Osteocyte (in vitro differentiated cells): ENCODE measurements at regions not wholly inside any gene's neighbourhood (a gene's known extent, or its start where the extent isn't known, plus 50 kb on each side); places are given as distances from the start of the nearest gene placed in this dataset.

ENCODE experiments used
- DNase-seq: peaks from one replicate; pipeline ENCODE4 v3.0.0; 2021; ENCODE audit warnings: mixed read lengths; ENCODE audit not compliant: unreplicated experiment; ENCODE audit errors: extremely low spot score
- H3K27ac Mint-ChIP-seq: one replicate; pipeline ENCODE4 v1.8.0; 2021; ENCODE audit warnings: mild to moderate bottlenecking, mixed read lengths; ENCODE audit not compliant: unreplicated experiment
- H3K27me3 Mint-ChIP-seq: one replicate; pipeline ENCODE4 v1.8.0; 2021; ENCODE audit warnings: mixed read lengths; ENCODE audit not compliant: unreplicated experiment
- H3K36me3 Mint-ChIP-seq: one replicate; pipeline ENCODE4 v1.8.0; 2021; ENCODE audit warnings: mixed read lengths; ENCODE audit not compliant: unreplicated experiment
- H3K4me1 Mint-ChIP-seq: one replicate; pipeline ENCODE4 v1.8.0; 2021; ENCODE audit warnings: mixed read lengths; ENCODE audit not compliant: unreplicated experiment
- H3K4me3 Mint-ChIP-seq: one replicate; pipeline ENCODE4 v1.8.0; 2021; ENCODE audit warnings: mild to moderate bottlenecking, moderate library complexity, mixed read lengths; ENCODE audit not compliant: unreplicated experiment
- H3K9me3 Mint-ChIP-seq: one replicate; pipeline ENCODE4 v1.8.0; 2021; ENCODE audit warnings: mixed read lengths; ENCODE audit not compliant: unreplicated experiment
- TF ChIP-seq, protein P1 (sequence below): fragments of 200-600 bp; sonication (generic); IDR thresholded peaks from 2 replicates; pipeline ENCODE4 v1.5.0; 2021; ENCODE audit warnings: antibody characterized with exemption, mild to moderate bottlenecking, moderate library complexity

- Mint-ChIP-seq H3K36me3 (no peaks in the 10 kb centered on the region), H3K27ac (no peak overlapping the region), H3K27me3 (no peaks in the 10 kb centered on the region), H3K4me1 (no peaks in the 10 kb centered on the region), H3K9me3 (no peaks in the 10 kb centered on the region), H3K4me3 (no peak overlapping the region)
- DNase-seq = no peak
- TF ChIP-seq, protein P1, sequence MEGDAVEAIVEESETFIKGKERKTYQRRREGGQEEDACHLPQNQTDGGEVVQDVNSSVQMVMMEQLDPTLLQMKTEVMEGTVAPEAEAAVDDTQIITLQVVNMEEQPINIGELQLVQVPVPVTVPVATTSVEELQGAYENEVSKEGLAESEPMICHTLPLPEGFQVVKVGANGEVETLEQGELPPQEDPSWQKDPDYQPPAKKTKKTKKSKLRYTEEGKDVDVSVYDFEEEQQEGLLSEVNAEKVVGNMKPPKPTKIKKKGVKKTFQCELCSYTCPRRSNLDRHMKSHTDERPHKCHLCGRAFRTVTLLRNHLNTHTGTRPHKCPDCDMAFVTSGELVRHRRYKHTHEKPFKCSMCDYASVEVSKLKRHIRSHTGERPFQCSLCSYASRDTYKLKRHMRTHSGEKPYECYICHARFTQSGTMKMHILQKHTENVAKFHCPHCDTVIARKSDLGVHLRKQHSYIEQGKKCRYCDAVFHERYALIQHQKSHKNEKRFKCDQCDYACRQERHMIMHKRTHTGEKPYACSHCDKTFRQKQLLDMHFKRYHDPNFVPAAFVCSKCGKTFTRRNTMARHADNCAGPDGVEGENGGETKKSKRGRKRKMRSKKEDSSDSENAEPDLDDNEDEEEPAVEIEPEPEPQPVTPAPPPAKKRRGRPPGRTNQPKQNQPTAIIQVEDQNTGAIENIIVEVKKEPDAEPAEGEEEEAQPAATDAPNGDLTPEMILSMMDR = no peak
Measured at GRCh38 chr14:45905672-45906071, 652.7 kb upstream of the MIS18BP1 start.

DNA sequence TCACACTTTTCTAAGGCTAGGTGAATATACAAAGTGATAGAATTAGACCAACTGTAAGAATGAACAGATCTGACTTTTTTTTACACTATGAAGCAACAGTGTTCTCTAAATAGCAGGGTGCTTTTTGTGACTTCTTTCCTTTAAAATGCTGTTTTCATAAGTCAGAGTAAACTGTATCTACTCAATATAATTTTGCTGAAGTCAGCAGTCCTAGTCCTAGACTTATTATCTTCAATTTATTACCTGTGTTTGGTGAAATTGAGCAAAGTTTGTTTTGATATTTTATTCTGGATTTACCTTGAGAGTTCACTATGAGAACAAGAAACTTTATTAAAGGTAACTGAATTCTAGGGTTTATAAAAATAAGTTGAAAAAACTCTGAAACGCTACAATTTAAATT is 651.3 kb upstream of the MIS18BP1 start:
- TF ChIP-seq, protein P1 = no peak
- H3K4me3 Mint-ChIP-seq = no peak overlapping the region
- H3K36me3 Mint-ChIP-seq = no peaks in the 10 kb centered on the region
- H3K27ac Mint-ChIP-seq = no peak overlapping the region
- no peak for DNase-seq
- H3K9me3 Mint-ChIP-seq = no peaks in the 10 kb centered on the region
- H3K4me1 Mint-ChIP-seq = no peaks in the 10 kb centered on the region
- H3K27me3 Mint-ChIP-seq = no peaks in the 10 kb centered on the region

DNA sequence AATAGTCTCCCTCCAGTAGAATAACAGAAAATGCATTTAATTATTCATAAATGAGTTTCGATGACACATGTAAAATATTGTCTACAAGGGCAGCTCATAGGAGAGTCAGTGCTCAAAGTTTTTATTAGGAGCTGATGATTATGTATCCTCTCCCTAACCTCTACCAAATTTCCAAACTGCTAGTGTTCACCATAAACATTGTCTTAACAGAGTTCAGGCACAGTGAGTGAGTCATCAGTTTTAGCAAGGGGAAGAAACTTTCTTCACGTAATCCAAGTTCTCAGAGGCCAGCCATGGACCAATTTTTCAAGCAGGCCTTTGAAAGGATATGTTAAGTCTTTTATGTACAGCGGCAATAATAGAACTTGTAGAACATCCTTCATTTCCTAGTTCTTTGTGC is 649.2 kb upstream of the MIS18BP1 start:
- TF ChIP-seq, protein P1 = no peak
- no peak for DNase-seq
- Mint-ChIP-seq H3K4me1 (no peaks in the 10 kb centered on the region), H3K9me3 (no peaks in the 10 kb centered on the region), H3K27ac (no peak overlapping the region), H3K4me3 (no peak overlapping the region), H3K36me3 (no peaks in the 10 kb centered on the region), H3K27me3 (no peaks in the 10 kb centered on the region)

DNA sequence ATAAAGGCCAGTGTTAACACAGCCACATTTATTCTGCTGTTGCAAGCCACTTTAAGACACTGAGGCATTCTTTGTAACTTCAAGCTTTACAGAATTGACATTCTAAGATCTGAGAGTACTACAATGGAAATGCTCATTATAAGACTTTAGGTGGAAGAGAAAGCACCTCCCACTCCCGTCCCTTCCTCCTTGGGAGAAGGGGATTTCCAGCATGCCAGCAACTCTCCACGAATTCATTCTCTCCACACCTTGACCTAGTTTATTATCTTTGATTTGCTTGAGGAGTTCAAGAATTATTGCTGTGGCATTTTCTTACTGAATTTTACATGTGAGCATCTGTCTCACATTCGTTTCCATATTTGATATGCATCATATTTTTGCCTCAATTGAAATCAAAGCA is 644.4 kb upstream of the MIS18BP1 start:
- no peak overlapping the region for H3K27ac Mint-ChIP-seq
- H3K27me3 Mint-ChIP-seq = peaks cover 5% of the 10 kb centered on the region
- H3K4me1 Mint-ChIP-seq = no peaks in the 10 kb centered on the region
- DNase-seq = no peak
- no peaks in the 10 kb centered on the region for H3K36me3 Mint-ChIP-seq
- no peaks in the 10 kb centered on the region for H3K9me3 Mint-ChIP-seq
- TF ChIP-seq, protein P1 = no peak
- H3K4me3 Mint-ChIP-seq = no peak overlapping the region

DNA sequence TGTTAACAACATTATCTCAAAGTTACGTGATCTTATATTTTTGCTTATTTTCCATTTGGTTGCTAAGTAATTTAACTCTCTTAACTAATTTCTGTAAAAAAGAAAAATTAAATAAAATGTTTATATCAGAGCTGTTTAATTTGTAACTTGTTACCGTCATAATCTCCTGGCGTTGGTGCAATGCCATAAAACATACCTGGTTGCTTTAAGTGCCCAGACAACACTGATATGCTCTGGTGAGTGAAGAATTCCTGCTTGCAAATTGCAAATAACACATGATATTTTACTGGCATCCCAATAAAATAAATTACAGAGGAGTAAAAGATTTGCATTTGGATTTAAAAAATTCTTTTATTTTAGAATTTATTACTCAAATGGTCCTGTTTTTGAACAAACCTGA is 640.1 kb upstream of the MIS18BP1 start:
- Mint-ChIP-seq H3K36me3 (no peaks in the 10 kb centered on the region), H3K4me3 (no peak overlapping the region), H3K27me3 (peaks cover 24% of the 10 kb centered on the region), H3K4me1 (no peaks in the 10 kb centered on the region), H3K9me3 (no peaks in the 10 kb centered on the region), H3K27ac (no peak overlapping the region)
- TF ChIP-seq, protein P1 = no peak
- no peak for DNase-seq
